MM.1S (cell line): ENCODE measurements at regions not wholly inside any gene's neighbourhood (a gene's known extent, or its start where the extent isn't known, plus 50 kb on each side); places are given as distances from the start of the nearest gene placed in this dataset.

Experiments
- EZH2 ChIP-seq: fragments of 300-600 bp; sonication (generic); optimal IDR thresholded peaks from 2 replicates; pipeline ENCODE3; 2017; ENCODE audit warnings: low read depth, mild to moderate bottlenecking, antibody characterized with exemption, low read length, mixed read lengths
- EZH2phosphoT487 ChIP-seq: fragments of 300-600 bp; sonication (generic); IDR thresholded peaks from 2 replicates; pipeline ENCODE4 v1.6.1; 2018; ENCODE audit warnings: antibody characterized with exemption, low read length
- TF ChIP-seq, protein P1 (sequence below): fragments of 300-600 bp; sonication (generic); IDR thresholded peaks from 2 replicates; pipeline ENCODE4 v1.5.1; 2016; ENCODE audit warnings: antibody characterized with exemption, low read length, mixed read lengths

DNA sequence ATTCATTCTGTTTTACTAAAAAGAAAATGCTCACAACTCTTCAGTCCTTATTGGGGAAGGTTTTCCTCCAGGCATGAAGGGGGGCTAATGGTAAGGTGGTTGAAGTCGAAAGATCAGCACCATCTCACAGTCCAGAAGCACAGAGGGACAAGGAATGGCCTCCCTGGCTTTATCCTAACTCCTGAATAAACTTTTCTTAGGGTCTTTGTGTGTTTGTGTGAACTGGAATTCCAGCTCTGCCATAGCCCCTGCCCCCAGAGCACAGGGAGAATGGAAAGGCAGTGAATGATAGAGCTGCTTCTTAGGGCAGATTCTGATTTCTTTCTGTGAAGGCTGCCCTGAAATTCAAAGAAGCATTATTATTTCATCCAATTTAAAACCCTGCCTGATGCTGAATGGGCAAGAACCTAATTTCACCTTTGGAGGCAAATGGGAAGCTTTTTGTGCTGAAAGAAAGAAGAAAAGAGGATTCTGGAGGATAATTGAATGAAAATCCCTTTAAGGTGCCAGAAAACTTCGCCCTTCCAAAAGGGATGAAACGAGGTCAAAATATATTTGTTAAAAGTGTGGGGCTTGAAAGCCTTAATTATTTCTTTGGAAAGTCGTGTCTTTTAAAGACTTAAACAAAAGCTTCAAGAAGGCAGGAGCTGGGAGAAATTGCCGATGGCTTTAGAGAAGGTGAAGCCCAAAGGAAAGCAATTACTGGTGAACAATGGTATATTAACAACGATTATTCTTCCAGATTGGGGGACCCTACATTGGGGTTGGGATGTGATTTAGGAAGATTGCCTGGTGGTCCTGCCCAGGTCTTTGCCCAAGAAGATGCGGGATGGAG is 259.9 kb upstream of the RGMA start:
- TF ChIP-seq, protein P1, sequence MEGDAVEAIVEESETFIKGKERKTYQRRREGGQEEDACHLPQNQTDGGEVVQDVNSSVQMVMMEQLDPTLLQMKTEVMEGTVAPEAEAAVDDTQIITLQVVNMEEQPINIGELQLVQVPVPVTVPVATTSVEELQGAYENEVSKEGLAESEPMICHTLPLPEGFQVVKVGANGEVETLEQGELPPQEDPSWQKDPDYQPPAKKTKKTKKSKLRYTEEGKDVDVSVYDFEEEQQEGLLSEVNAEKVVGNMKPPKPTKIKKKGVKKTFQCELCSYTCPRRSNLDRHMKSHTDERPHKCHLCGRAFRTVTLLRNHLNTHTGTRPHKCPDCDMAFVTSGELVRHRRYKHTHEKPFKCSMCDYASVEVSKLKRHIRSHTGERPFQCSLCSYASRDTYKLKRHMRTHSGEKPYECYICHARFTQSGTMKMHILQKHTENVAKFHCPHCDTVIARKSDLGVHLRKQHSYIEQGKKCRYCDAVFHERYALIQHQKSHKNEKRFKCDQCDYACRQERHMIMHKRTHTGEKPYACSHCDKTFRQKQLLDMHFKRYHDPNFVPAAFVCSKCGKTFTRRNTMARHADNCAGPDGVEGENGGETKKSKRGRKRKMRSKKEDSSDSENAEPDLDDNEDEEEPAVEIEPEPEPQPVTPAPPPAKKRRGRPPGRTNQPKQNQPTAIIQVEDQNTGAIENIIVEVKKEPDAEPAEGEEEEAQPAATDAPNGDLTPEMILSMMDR = no peak
- TF ChIP-seq EZH2 = no peak
- TF ChIP-seq EZH2phosphoT487 = no peak
